WTC11 (cell line): ENCODE measurements at regions not wholly inside any gene's neighbourhood (a gene's known extent, or its start where the extent isn't known, plus 50 kb on each side); places are given as distances from the start of the nearest gene placed in this dataset.

Experiments used
- ATF2 ChIP-seq: sonication (generic); formaldehyde crosslinking; IDR thresholded peaks from 2 replicates; pipeline ENCODE4 v1.8.1; 2022; ENCODE audit warnings: low read depth, missing genetic modification reagents, borderline replicate concordance
- ATF3 ChIP-seq: sonication (generic); formaldehyde crosslinking; conservative IDR thresholded peaks from 2 replicates; pipeline ENCODE4 v1.8.1; 2022; ENCODE audit warnings: mild to moderate bottlenecking, missing genetic modification reagents
- ATF6 ChIP-seq: sonication (generic); formaldehyde crosslinking; IDR thresholded peaks from 2 replicates; pipeline ENCODE4 v1.8.1; 2023; ENCODE audit warnings: mild to moderate bottlenecking, missing genetic modification reagents
- CBFB ChIP-seq: sonication (generic); formaldehyde crosslinking; IDR thresholded peaks from 2 replicates; pipeline ENCODE4 v1.8.1; 2022; ENCODE audit warnings: mild to moderate bottlenecking, low read depth, missing genetic modification reagents
- CTCF ChIP-seq: fragments of 200-600 bp; IDR thresholded peaks from 2 replicates; pipeline ENCODE4 v1.8.0; 2022; ENCODE audit warnings: antibody characterized with exemption
- E2F4 ChIP-seq: sonication (generic); formaldehyde crosslinking; IDR thresholded peaks from 2 replicates; pipeline ENCODE4 v1.8.1; 2022; ENCODE audit warnings: low read depth, mild to moderate bottlenecking, moderate library complexity, missing genetic modification reagents, borderline replicate concordance
- FOXP1 ChIP-seq: sonication (generic); formaldehyde crosslinking; IDR thresholded peaks from 2 replicates; pipeline ENCODE4 v1.8.0; 2022; ENCODE audit warnings: missing genetic modification reagents, mild to moderate bottlenecking, moderate library complexity, borderline replicate concordance
- HMGA2 ChIP-seq: fragments of 250-450 bp; sonication (Bioruptor Pico); IDR thresholded peaks from 2 replicates; pipeline ENCODE4 v1.4.0; 2021; ENCODE audit warnings: mild to moderate bottlenecking, moderate library complexity
- JAZF1 ChIP-seq: fragments of 250-450 bp; sonication (Bioruptor Pico); IDR thresholded peaks from 2 replicates; pipeline ENCODE4 v1.9.0; 2021; ENCODE audit warnings: moderate library complexity, mild to moderate bottlenecking, inconsistent platforms
- JUN ChIP-seq: sonication (generic); formaldehyde crosslinking; IDR thresholded peaks from 2 replicates; pipeline ENCODE4 v1.8.0; 2023; ENCODE audit warnings: mild to moderate bottlenecking, missing genetic modification reagents
- MLX ChIP-seq: sonication (generic); formaldehyde crosslinking; IDR thresholded peaks from 2 replicates; pipeline ENCODE4 v1.8.1; 2023; ENCODE audit warnings: mild to moderate bottlenecking, missing genetic modification reagents, moderate library complexity
- SP1 ChIP-seq: sonication (generic); formaldehyde crosslinking; conservative IDR thresholded peaks from 2 replicates; pipeline ENCODE4 v1.8.1; 2022; ENCODE audit warnings: missing genetic modification reagents
- ZBTB21 ChIP-seq: sonication (generic); formaldehyde crosslinking; IDR thresholded peaks from 2 replicates; pipeline ENCODE4 v1.8.1; 2023; ENCODE audit warnings: mild to moderate bottlenecking, missing genetic modification reagents, borderline replicate concordance

- TF ChIP-seq MLX: no peak
- no peak for TF ChIP-seq ATF6 (CRISPR knock-in tag)
- TF ChIP-seq ZBTB21: no peak
- TF ChIP-seq JAZF1: no peak
- no peak for TF ChIP-seq SP1 (CRISPR knock-in tag)
- no peak for TF ChIP-seq CTCF
- TF ChIP-seq ATF3 (CRISPR knock-in tag): no peak
- TF ChIP-seq JUN (CRISPR knock-in tag): no peak
- TF ChIP-seq HMGA2 (CRISPR knock-in tag): no peak
- no peak for TF ChIP-seq CBFB (CRISPR knock-in tag)
- no peak for TF ChIP-seq FOXP1 (CRISPR knock-in tag)
- TF ChIP-seq ATF2: no peak
- TF ChIP-seq E2F4 (CRISPR knock-in tag): no peak
Measured at GRCh38 chr1:168396940-168397684, 116.4 kb downstream of the TBX19 start.
